ENCODE measurements at regions not wholly inside any gene's neighbourhood (a gene's known extent, or its start where the extent isn't known, plus 50 kb on each side); places are given as distances from the start of the nearest gene placed in this dataset.

DNA sequence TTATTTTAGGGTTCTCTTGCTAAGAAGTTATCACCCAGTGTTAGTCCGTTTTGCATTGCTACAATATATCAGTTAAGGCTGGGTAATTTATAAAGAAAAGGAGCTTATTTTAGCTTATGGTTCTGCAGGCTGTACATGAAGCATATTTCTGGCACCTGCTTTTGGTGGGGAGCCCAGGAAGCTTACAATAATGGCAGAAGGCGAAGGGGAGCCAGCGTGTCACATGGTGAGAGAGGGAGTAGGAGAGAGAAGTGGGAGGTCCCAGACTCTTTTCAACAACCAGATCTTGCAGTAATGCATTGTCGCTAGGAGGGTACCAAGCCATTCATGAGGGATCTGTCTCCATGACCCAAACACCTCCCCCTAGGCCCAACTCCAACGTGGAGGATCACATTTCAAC, 688.8 kb upstream of the PIK3C3 start:
- in situ Hi-C loops (cut with HindIII; ENCODE audit: low pct_unique_long_range_greater_than_20kb, low sequenced_read_pairs), result no loop called here
- DNase-seq (ENCODE audit: low read depth), result no peak

DNA sequence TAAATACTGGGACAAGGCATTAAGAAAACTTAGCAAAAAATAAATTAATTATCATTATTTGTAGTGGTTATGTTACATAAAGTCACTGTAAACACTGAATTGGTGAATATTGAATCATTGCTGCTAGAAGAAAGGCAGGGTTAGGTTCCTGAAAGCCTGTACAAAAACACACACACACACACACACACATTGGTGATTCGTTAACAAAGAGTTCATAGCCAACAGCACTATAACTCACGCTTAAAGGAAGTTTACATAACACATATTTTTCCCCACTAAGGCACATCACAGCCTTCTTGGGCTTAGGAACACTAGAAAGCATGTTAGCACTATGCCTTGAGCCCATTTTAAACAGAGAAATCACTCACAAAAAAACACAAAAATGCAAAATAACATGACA, 690.0 kb upstream of the PIK3C3 start:
- DNase-seq (ENCODE audit: low read depth), result no peak
- in situ Hi-C loops (cut with HindIII; ENCODE audit: low pct_unique_long_range_greater_than_20kb, low sequenced_read_pairs), result no loop called here

DNA sequence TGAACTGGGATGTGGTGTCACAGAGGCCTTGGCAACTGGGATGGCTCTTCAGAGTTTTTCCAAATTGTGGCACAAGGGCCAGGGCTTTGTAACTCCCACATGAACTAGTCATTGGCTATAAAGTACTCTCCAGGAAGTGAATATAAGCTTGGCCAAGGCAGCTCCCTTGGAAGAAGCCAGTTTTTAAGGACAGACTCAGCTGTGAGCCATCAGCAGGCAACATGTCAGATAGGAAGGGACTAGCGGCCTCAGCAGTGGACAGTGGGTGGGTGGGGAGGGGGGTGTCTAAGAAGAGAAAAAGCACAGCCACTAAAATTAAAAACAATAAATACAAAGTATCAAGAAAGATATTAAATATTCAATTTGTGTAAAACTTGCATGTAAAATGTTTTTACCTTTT, 691.1 kb upstream of the PIK3C3 start:
- no peak for DNase-seq (ENCODE audit: low read depth)
- in situ Hi-C loops (cut with HindIII; ENCODE audit: low pct_unique_long_range_greater_than_20kb, low sequenced_read_pairs), result no loop called here

DNA sequence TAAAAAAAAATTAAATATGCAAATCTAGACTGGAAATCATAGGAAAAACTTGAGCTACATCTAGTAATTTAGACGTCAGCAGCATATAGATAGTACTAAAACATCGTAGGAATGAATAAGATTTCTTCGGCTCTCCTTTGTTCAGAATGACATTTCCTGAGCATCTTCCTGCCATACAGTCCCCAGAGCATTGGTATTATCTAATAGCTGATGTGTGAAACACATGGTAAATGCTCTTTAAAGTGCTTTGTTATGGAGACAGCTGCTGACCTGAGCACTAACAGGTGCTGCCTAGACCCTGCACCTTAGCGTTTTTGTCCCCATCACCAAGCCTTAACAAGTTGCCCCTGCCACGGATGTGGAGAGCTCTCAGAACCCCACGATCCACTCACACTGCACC, 692.3 kb upstream of the PIK3C3 start:
- no peak for DNase-seq (ENCODE audit: low read depth)
- in situ Hi-C loops (cut with HindIII; ENCODE audit: low pct_unique_long_range_greater_than_20kb, low sequenced_read_pairs), result no loop called here

DNA sequence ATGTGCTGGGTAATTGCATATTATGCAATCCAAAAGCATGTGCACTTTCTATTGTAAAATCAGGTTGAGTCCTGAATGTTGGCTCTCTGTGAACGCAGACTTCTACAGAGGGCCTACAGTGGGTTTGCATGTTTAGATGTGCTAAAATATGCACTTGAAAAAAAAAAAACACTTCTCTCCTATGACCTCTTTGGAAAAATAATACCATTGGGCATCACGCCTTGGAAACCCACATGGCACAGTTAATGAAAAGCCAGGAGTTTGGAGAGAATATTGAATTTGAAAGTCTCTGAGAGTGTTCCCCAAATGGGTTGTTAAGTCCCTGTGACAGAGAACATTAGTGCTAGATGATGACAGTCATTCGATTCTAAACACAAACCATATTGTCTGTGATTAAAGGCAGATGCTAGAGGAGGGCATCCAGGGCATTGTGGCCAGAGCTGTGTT, 710.4 kb upstream of the PIK3C3 start:
- in situ Hi-C loops (cut with HindIII; ENCODE audit: low pct_unique_long_range_greater_than_20kb, low sequenced_read_pairs), result no loop called here
- no peak for DNase-seq (ENCODE audit: low read depth)

DNA sequence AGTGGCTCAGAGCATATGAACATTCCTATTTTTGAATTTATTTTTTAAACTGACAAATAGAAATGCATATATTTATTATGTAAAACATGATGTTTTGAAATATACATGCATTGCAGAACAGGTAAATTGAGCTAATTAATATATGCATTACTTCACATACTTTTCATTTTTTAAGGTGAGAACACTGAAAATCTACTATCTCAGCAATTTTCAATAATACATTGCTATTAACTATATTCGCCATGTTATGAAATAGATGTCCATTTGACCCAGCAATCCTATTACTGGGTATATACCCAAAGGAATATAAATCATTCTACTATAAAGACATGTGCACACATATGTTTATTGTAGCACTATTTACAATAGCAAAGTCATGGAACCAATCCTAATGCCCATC, 717.7 kb upstream of the PIK3C3 start:
- in situ Hi-C loops (cut with HindIII; ENCODE audit: low pct_unique_long_range_greater_than_20kb, low sequenced_read_pairs), result no loop called here
- no peak for DNase-seq (ENCODE audit: low read depth)

DNA sequence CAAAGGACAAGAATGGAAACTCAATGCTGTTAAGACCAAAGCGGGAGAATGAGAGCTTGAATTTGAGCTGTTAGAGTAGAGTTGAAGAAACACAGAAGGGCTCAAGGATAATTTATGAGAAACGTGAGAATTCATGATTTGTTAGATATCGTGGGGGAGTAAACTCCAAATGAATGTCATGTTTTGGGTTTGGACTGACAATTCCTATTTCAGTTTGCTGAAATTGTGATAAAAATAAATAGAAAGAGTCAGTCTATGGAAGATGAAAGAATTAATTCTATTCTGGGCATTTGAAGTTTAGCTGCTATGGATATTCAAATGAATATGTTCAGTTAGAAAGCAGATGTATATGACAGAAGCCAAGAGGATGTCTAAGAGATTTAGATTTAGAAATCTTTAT, 723.4 kb upstream of the PIK3C3 start:
- in situ Hi-C loops (cut with HindIII; ENCODE audit: low pct_unique_long_range_greater_than_20kb, low sequenced_read_pairs), result no loop called here
- DNase-seq (ENCODE audit: low read depth), result no peak

DNA sequence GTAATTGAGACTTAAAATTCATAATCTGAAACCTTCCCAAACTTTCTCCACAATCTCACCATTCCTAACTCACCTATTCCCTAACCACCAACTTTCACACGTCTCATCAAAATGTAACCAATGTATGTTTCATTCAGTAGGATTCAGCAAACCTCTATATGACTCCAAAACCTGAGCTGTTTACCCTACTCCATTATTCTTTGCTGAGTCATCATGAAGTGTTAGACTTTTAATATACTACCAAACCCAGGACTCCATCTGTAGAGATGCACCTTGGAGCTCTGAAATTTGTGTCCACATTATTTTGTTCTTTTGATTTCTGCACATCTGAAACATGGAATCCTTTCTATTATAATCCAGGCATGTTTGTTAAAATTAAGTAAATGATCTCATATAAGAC, 727.0 kb upstream of the PIK3C3 start:
- in situ Hi-C loops (cut with HindIII; ENCODE audit: low pct_unique_long_range_greater_than_20kb, low sequenced_read_pairs), result no loop called here
- no peak for DNase-seq (ENCODE audit: low read depth)

DNA sequence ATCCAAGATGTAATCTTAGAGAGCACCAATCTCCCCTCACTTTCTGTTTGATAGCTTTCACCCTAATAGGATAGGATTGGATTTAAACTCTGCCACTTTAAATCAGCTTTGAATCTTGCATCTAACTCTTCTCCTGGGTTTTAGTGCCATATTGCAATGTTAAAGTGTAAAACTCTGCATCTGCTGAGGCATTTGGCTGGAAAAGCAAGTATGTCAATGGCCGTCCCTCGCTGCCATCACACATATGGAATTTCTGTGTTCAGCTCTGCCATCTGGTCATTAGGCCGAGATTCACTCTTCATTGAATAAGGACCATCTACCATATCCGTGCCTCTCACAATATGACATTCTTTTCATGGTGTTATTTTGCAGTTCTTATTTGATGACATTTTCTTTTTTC, 728.1 kb upstream of the PIK3C3 start:
- in situ Hi-C loops (cut with HindIII; ENCODE audit: low pct_unique_long_range_greater_than_20kb, low sequenced_read_pairs), result no loop called here
- no peak for DNase-seq (ENCODE audit: low read depth)

DNA sequence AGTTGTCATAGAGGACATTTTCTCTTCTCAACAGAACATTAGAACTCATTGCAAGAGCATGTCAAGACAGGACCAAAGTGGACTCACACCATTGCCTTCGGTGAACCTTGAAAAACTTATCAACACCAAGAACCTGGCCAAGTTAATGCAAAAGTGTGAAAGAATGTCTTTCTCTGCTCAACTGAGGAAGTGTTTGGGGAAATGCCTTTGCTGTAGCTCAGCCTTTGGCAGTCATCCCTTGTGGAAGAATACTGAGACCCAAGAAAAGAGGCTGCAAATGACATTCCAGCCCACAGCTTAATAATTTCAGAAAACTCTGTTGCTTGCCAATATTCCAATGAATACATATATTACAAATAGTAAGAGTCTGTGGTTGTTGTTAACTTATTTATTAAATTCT, 728.8 kb upstream of the PIK3C3 start:
- DNase-seq (ENCODE audit: low read depth), result no peak
- in situ Hi-C loops (cut with HindIII; ENCODE audit: low pct_unique_long_range_greater_than_20kb, low sequenced_read_pairs), result no loop called here

DNA sequence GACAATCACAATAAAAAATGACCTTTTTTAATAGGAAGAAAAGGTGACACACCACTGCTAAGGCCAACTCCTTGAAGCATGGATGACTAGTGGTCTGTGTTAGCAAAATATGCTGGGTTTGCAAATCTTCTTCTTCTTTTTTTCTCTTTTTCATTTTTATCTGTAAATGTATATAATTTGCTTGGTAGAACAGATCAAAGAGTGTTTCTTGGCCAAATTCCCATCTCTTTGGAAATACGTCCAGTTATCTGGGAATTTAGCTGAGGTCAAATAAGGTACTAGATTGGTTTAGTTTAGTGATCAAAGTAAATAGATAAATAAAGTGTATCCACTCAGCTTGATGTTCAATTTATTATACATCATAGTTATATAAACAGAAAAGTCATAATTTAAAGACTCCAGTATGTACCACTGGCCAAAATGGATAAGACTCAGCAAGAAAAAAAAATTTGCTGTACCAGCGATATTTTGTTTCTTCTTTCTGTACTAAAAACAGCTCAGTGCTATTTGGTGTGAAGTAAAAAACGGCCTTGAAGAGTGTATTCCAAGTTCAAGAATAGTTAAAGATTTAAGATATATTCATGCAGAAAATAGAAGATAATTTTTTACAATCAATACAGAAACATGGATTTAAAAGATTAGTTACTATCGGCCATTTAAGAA, 738.6 kb upstream of the PIK3C3 start:
- no peak for DNase-seq (ENCODE audit: low read depth)
- in situ Hi-C loops (cut with HindIII; ENCODE audit: low pct_unique_long_range_greater_than_20kb, low sequenced_read_pairs), result no loop called here

DNA sequence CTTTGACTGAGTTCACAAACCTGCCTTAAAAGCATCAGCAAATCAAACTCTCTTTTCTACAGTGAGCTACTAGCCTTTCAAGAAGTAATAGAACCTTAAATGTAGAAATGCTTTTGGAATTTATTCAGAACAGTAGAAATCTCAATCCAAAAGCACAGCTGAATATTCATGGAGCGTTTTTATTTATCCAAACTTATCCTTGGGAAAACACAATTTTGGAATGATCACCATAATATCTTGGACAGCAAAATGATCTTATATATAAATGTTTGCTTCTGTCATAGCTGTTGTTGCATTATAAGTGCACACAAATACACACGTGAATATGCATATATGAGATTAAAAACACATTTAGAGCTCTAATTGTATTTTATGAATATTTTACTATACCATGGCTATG, 747.3 kb upstream of the PIK3C3 start:
- DNase-seq (ENCODE audit: low read depth), result no peak
- in situ Hi-C loops (cut with HindIII; ENCODE audit: low pct_unique_long_range_greater_than_20kb, low sequenced_read_pairs), result no loop called here

DNA sequence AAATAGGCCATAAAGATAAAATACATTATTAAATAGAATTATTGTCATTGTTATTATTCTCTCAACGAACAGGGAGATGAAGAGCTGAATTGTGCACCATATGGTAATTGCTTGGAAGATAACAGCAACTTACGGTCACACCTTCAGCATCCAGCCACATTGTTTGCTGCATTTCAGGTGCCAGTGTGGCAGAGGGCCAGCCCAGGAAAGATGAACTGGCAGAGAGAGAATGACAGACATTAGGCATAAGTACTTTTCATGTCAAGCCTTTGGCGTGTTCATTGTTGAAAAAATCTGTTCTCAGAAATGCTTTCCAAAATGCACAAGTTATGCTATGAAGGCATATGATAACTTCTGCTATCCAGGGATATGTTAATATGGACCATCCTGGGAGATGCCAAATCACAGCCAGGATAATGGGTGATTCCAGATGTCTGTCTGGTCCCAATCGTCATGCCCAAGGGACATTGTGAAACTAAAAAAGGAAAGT, 748.6 kb upstream of the PIK3C3 start:
- no peak for DNase-seq (ENCODE audit: low read depth)
- in situ Hi-C loops (cut with HindIII; ENCODE audit: low pct_unique_long_range_greater_than_20kb, low sequenced_read_pairs), result no loop called here

DNA sequence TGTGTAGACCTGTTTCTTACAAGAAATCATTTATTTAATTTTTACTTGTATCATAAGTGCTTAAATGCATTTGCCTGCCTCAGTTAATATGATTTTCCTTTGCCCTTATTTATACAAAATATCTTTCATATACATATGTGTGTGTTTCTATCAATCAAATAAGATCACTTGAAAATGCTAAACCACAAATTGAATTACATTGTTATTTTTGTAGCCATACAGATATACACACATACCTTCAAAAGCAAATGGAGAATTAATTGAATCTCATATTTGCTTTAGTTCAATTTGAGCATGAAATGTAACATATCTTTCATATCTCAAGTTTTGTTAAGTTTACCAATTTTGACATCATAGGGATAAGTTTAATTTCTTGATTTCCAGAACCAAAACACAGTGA, 755.8 kb upstream of the PIK3C3 start:
- DNase-seq (ENCODE audit: low read depth), result no peak
- in situ Hi-C loops (cut with HindIII; ENCODE audit: low pct_unique_long_range_greater_than_20kb, low sequenced_read_pairs), result no loop called here

DNA sequence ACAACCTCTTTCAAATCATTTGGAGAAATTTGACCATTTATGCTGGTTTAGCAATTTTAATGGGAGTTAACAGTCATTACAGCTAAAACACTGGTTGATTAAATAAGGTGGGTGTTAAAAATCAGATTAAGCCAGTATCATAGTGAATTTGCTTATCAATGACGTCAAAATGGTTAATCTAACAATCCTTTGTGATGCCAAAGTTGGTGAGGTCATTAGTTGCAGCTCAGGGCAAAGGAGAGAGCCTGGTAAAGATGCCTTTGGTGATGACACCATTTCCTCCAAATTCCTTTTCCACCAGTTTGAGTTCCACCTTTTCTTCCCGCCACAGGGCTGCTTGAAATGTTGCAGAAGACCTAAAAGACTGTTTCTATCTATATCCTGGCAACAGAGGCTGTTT, 757.1 kb upstream of the PIK3C3 start:
- DNase-seq (ENCODE audit: low read depth), result no peak
- in situ Hi-C loops (cut with HindIII; ENCODE audit: low pct_unique_long_range_greater_than_20kb, low sequenced_read_pairs), result no loop called here

DNA sequence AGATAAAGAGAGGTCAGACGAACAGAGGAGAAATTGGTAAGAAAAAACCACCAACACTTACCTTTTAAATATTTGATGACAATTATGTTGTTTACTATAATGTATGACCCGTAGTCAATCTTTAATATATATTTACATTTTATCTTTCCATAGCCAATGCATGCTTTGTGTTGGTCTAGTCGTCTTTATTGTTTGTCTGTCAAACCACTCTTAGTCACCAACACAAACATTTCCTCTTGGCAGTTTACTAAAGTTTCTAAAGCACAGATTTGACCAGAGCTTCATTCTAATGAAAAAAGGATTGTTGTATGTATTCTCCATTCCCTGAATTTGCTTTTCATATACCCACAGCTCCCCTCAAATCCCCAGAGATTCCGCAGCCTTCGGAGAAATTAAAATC, 784.7 kb upstream of the PIK3C3 start:
- in situ Hi-C loops (cut with HindIII; ENCODE audit: low pct_unique_long_range_greater_than_20kb, low sequenced_read_pairs), result no loop called here
- no peak for DNase-seq (ENCODE audit: low read depth)

DNA sequence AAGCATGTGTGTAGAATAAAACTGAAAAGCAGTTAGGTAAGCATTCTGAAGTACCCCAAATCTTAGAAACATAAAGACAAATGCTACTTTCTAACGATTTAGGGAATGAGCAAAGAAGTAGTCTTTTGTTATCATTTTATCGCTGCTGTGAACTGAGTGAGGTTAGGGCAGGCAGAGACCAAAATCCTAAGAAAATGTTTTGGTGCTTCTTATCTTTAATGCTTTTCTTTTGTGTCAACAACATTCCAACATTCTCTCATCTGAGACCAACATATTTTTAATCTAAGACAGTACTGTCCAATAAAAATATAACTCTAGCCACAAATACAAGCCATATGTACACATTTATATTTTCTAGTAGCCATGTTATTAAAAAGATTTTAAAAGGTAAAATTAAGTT, 789.4 kb upstream of the PIK3C3 start:
- no peak for DNase-seq (ENCODE audit: low read depth)
- in situ Hi-C loops (cut with HindIII; ENCODE audit: low pct_unique_long_range_greater_than_20kb, low sequenced_read_pairs), result no loop called here

DNA sequence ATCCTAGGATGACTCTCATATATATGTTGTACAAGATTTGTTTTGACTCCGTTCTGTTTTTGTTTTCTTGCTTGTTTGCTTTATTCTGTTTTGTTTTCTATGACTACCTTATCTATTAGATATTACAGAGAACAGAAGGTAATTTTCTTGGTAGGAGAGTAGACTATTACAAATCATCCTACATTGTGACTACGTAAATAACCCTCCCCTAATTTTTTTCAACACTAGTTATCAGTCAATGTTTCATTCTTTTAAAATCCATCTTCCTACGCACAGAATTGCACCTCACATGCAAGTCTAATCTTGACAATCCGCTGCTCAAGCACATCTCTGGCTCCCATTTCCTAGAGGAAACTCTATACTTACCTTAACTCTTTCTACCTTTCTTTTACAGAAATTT, 792.3 kb upstream of the PIK3C3 start:
- no peak for DNase-seq (ENCODE audit: low read depth)
- in situ Hi-C loops (cut with HindIII; ENCODE audit: low pct_unique_long_range_greater_than_20kb, low sequenced_read_pairs), result no loop called here

DNA sequence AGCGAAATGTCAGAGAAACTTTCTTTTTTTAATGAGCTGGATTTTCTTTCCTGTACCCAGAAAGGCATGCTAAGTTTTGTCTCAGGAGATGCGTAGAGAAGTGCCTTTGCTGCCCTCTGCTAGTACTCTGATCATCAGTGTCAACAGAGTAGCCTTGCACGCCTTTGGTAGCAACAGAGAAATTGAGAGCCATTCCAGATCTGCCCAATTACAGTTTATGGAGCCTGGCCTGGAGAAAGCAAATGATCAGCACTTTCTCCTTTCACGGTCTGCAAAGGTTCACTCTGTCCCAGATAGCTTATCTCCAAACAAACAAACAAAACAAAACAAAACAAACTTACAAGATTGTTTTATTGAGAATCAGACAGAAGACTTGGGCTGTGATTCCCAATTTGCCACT, 792.8 kb upstream of the PIK3C3 start:
- in situ Hi-C loops (cut with HindIII; ENCODE audit: low pct_unique_long_range_greater_than_20kb, low sequenced_read_pairs), result no loop called here
- DNase-seq (ENCODE audit: low read depth), result no peak

DNA sequence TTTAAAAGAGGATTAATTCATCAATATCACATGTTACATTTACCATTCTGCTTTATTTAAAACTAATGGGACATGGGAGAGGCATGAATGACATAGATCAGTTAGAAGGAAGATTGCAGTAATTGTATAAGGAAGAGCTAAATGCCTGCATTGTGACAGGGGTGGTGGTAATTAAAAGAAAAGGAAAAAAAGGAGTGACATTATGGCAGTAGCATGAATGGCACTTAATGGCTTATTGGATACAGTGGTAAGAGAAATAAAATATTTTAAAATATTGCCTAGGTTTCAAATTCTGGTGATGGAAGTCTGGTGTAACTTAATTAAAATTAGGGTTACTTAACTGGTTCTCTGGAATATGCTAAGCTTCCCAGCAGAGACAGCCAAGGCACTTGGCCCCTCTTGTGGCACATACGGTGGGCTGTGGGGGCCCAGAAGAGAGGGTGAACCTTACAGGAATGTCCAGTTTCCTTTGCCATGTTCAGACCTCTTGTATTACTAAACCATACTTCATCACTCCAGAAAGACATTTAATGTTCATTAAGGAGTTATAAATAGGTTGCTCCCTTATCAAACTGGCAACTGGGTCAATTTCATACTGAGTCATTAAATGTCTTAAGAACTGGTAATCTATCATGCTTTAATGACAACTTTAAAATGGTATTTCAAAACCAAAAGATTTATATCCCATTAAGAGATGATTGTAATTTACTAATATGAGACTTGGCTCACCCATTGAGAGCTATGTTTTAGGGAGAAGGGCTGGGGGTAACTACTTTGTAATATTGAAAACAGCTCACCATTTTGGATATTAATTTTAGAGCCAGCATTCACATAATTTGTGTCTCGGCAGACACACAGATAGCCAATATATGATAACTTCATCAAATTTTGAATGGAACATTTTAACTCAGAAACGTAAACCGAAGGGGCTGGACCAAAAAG, 798.9 kb upstream of the PIK3C3 start:
- in situ Hi-C loops (cut with HindIII; ENCODE audit: low pct_unique_long_range_greater_than_20kb, low sequenced_read_pairs), result no loop called here
- DNase-seq (ENCODE audit: low read depth), result no peak

Measured in Caki2 (cell line).